ENCODE measurements at regions not wholly inside any gene's neighbourhood (a gene's known extent, or its start where the extent isn't known, plus 50 kb on each side); places are given as distances from the start of the nearest gene placed in this dataset.

DNA sequence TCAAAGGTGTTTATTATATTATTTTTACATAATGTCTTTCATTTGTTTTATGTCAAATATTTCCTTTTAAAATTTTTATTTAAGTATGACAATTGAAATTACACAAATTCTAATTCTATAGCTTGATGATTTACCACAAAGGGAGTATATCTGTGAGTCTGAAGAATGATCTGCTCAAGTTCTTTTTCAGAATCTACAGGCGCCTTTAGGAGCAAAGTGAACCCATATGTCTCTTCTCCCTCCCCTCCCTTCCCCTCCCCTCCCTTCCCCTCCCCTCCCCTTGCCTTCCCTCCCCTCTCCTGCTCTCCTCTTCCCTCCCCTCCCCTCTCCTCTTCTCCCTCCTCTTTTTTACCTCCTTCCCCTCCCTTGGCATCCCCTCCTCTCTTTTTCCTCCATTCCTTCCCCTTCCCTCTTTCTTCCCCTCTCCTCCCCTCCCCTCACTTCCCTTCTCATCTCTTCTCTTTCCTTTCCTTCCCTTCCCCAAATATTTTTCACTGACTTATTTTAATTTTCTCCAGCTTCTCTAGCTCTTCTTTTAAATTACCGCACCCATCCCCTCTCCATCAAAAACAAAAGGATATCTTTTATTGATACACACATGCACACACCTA, 495.3 kb upstream of the PIK3R1 start:
- no peak for TF ChIP-seq MYC (IDR thresholded peaks at IDR 0.05; ENCODE audit: low read depth, low read length)
- TF ChIP-seq JUN (IDR thresholded peaks at IDR 0.05; ENCODE audit: borderline replicate concordance, insufficient read depth, insufficient read length, low read depth) = no peak
- no peak for TF ChIP-seq EZH2 (IDR thresholded peaks at IDR 0.05; ENCODE audit: borderline replicate concordance, low read depth, low read length, severe bottlenecking)
- TF ChIP-seq, protein P1, sequence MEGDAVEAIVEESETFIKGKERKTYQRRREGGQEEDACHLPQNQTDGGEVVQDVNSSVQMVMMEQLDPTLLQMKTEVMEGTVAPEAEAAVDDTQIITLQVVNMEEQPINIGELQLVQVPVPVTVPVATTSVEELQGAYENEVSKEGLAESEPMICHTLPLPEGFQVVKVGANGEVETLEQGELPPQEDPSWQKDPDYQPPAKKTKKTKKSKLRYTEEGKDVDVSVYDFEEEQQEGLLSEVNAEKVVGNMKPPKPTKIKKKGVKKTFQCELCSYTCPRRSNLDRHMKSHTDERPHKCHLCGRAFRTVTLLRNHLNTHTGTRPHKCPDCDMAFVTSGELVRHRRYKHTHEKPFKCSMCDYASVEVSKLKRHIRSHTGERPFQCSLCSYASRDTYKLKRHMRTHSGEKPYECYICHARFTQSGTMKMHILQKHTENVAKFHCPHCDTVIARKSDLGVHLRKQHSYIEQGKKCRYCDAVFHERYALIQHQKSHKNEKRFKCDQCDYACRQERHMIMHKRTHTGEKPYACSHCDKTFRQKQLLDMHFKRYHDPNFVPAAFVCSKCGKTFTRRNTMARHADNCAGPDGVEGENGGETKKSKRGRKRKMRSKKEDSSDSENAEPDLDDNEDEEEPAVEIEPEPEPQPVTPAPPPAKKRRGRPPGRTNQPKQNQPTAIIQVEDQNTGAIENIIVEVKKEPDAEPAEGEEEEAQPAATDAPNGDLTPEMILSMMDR (IDR thresholded peaks at IDR 0.05; ENCODE audit: extremely low read depth in 1 of 2, insufficient read depth in 1 of 2, low read depth in 1 of 2, low read length in 2 of 2) = no peak
- no peak for TF ChIP-seq POLR2A (IDR thresholded peaks at IDR 0.05; ENCODE audit: low read depth, low read length)
- no peak for TF ChIP-seq FOS (IDR thresholded peaks at IDR 0.05; ENCODE audit: borderline replicate concordance, insufficient read depth, low read length)
- no peak for TF ChIP-seq POLR2AphosphoS5 (IDR thresholded peaks at IDR 0.05; ENCODE audit: insufficient read depth, low read depth, low read length)
- TF ChIP-seq, protein P2, sequence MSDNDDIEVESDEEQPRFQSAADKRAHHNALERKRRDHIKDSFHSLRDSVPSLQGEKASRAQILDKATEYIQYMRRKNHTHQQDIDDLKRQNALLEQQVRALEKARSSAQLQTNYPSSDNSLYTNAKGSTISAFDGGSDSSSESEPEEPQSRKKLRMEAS (IDR thresholded peaks at IDR 0.05; ENCODE audit: insufficient read depth, insufficient read length) = no peak
- no peak for TF ChIP-seq GATA2 (IDR thresholded peaks at IDR 0.05; ENCODE audit: insufficient read depth, insufficient read length, low read depth, low read length)
- no peak overlapping the region for H3K4me3 ChIP-seq (replicated peaks in 1 of 3; ENCODE audit: insufficient read depth in 1 of 3, low read depth in 1 of 3, low read length in 3 of 3)
- CTCF ChIA-PET = interaction anchor here (0.7 to 1.0 kb wide), 2 partner anchors 130 to 644 kb away, joined by 3 to 4 read pairs; no protein-coding TSS in a partner anchor

More for the DNA sequence above, 495.3 kb upstream of the PIK3R1 start:
- H3K79me2 ChIP-seq (ENCODE audit: control insufficient read depth, insufficient read depth, low read length) = no peaks in the 10 kb centered on the region
- POLR2A ChIA-PET = no interaction called here
- H3K4me2 ChIP-seq (ENCODE audit: insufficient read depth, low read length) = no peak overlapping the region
- no peaks in the 10 kb centered on the region for H4K20me1 ChIP-seq (replicated peaks; ENCODE audit: control insufficient read depth, extremely low read depth, insufficient read depth, low read length)
- no peak for DNase-seq (ENCODE audit: low read depth, low spot score)
- intact Hi-C loops (cut with micrococcal nuclease) = no loop called here
- no peaks in the 10 kb centered on the region for H3K36me3 ChIP-seq (ENCODE audit: control insufficient read depth in 2 of 2, extremely low read depth in 1 of 2, insufficient read depth in 2 of 2, low read length in 2 of 2)
- no TSS peak for BruUV-seq (replicated peaks)
- H3K9me3 ChIP-seq (replicated peaks; ENCODE audit: control insufficient read depth, insufficient read depth, low read length) = no peaks in the 10 kb centered on the region
- dilution Hi-C loops (cut with MboI; ENCODE audit: extremely low pct_ligation_motif_present, low sequenced_read_pairs) = no loop called here
- peaks cover 4% of the 10 kb centered on the region for H3K4me1 ChIP-seq (ENCODE audit: control insufficient read depth, extremely low read depth, insufficient read depth, low read length)
- no peak for FAIRE-seq
- H3K9ac ChIP-seq (replicated peaks; ENCODE audit: extremely low read depth, insufficient read depth, low read length) = no peak overlapping the region
- no peak overlapping the region for H3K27ac ChIP-seq (ENCODE audit: insufficient read depth, low read depth, low read length)
- no peak overlapping the region for H2AFZ ChIP-seq (ENCODE audit: low read depth, low read length)
- no peaks in the 10 kb centered on the region for H3K9me1 ChIP-seq (replicated peaks; ENCODE audit: control insufficient read depth, extremely low read depth, insufficient read depth, low read length)
- H3K27me3 ChIP-seq (ENCODE audit: control insufficient read depth in 2 of 2, insufficient read depth in 2 of 2, low read length in 2 of 2) = no peaks in the 10 kb centered on the region

Measured in endothelial cell of umbilical vein (primary cell).